ENCODE measurements at regions not wholly inside any gene's neighbourhood (a gene's known extent, or its start where the extent isn't known, plus 50 kb on each side); places are given as distances from the start of the nearest gene placed in this dataset.

DNA sequence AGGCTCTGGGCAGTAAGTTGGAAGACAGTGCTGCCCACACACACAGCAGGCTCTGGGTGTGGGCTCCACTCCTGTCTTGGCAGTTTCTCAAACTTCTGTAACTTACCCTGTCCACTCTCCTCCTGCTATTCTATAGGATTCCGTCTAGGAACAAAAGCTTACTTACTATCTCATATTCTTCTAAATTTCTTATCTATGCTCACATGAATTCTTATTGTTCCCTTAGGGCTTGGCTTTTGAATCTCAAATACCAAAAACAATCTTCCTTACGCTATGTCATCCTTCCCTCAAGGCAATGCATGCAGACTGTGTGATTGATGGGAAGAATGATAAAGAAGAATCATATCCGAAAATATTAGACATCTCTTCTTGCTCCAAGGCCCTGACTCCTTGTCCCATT, 425.9 kb upstream of the ONECUT1 start:
- TF ChIP-seq, protein P1, sequence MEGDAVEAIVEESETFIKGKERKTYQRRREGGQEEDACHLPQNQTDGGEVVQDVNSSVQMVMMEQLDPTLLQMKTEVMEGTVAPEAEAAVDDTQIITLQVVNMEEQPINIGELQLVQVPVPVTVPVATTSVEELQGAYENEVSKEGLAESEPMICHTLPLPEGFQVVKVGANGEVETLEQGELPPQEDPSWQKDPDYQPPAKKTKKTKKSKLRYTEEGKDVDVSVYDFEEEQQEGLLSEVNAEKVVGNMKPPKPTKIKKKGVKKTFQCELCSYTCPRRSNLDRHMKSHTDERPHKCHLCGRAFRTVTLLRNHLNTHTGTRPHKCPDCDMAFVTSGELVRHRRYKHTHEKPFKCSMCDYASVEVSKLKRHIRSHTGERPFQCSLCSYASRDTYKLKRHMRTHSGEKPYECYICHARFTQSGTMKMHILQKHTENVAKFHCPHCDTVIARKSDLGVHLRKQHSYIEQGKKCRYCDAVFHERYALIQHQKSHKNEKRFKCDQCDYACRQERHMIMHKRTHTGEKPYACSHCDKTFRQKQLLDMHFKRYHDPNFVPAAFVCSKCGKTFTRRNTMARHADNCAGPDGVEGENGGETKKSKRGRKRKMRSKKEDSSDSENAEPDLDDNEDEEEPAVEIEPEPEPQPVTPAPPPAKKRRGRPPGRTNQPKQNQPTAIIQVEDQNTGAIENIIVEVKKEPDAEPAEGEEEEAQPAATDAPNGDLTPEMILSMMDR (conservative IDR thresholded peaks at IDR 0.05) = no peak
- no peak overlapping the region for H3K27ac ChIP-seq

DNA sequence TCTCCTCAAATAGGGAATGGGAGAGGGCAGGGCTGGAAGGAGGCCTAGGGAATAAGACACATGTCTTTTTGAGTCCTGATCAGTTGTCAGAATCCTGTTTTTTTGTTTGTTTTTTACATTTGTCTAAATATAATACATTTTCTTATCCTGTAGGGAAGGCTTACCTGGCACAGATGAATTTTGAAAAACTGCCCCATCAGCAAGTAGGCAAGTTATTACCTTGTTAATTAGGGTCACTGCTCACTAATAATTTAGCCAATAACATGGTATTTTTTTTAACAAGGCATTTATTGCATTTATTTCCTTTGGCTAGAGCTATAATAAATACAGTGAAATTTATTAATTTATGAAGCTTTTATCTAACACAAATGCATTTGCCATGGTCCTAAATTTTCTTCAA, 423.2 kb upstream of the ONECUT1 start:
- H3K27ac ChIP-seq = no peak overlapping the region
- TF ChIP-seq, protein P1 (conservative IDR thresholded peaks at IDR 0.05) = no peak

DNA sequence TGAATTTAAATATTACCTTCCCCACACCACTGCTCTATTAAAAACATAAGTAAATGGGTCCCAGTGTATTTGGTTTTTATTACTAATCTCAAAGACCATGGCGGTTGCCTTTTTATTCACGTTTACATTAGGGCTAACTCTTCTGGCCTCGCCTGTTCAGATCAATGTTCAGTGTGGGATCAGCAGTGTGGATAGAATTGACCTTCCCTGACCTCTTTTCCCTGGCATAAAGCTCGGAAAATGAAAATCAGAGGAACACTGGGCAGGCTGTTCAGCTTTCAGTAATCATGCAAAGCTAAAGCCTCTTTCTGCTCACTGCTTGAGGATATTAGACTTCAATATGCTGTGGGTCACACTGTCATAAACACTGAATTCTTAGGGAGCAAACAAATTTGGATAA, 422.6 kb upstream of the ONECUT1 start:
- H3K27ac ChIP-seq = no peak overlapping the region
- TF ChIP-seq, protein P1 (conservative IDR thresholded peaks at IDR 0.05) = no peak

DNA sequence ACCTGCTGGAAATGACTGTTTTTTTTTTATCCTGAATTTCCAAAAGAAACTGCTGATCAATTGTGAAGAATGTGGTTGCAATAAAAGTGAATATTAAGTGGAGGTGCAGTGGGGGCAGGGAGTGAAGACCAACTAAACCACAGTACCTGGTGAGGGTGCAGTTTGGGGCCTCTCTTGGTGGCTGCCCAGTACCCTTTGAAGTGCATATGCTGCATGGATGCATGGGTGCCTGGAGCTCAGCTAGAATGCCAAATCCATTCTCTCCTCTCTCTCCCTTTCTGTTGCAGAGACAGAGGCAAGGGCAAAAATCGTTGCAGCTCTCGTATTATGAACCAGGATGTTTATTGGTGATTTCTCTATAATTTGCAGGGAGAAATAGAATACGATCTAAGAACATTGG, 420.5 kb upstream of the ONECUT1 start:
- no peak overlapping the region for H3K27ac ChIP-seq
- TF ChIP-seq, protein P1 (conservative IDR thresholded peaks at IDR 0.05) = no peak

DNA sequence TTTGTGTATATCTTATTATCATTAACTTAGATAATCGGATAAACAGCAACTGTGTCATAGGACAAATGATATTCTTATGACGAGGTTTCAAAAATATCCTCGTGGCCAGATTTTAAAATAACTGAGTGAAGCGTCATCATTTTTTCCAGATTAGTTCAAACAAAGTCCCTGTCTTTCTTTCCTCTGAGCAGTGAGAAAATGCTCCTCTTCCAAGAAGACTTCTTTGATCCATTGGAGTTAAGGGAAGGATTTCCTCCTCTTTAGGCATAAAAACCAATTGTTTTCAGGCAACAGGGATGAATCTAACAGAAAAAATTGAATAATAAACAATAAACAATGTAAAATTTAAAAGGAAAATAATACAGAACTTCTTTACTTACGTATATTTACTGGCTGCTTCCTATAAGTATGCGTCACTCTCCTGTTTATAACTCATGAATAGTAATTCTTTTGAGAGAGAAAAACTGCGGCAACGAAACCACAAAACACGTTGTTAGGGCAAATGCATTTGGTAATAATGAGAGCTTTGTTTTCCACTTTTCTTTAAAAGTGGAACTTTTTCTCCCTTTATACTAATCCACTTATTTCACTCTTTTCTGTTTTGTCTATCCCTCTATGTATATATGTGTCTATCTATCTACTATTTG, 419.4 kb upstream of the ONECUT1 start:
- TF ChIP-seq, protein P1 (conservative IDR thresholded peaks at IDR 0.05) = no peak
- H3K27ac ChIP-seq = no peak overlapping the region

DNA sequence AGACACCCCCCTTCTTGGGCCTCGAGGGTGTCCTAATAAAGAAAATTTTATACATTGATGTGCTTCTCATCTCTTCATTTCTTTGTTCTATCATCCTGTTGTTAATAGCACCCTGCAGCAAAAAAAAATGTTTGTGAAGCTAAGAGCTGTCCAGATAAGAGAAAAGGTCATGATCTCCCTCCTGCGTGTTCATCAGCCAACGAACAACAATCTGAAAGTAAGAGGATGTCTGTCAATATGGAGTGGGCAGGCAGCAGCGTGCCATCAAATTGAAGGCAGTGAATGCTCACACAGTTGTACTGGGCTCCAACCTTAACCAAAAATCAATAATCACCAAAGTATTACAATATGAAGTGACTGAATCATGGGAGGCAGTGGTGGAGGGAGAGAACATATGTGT, 418.6 kb upstream of the ONECUT1 start:
- no peak overlapping the region for H3K27ac ChIP-seq
- TF ChIP-seq, protein P1 (conservative IDR thresholded peaks at IDR 0.05) = no peak

DNA sequence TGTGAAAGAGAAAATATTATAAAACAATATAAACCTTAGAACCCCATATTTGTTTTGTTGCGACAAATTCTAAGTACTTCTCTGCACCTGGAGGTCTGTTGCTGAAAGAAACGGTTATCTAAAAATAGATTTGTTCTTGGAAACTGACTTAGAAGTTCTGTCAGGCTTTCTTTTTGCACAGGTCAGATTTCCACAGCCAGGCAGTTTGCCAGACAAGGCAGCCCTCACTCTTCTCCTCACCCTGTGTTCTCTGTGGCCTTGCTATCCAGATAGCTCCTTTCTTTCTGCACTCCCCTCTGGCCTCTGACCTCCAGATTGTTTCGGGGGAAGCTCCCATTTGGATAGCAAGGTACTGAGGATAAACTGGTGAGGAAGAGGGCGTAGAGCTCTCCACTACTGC, 413.3 kb upstream of the ONECUT1 start:
- no peak overlapping the region for H3K27ac ChIP-seq
- TF ChIP-seq, protein P1 (conservative IDR thresholded peaks at IDR 0.05) = no peak

All from VCaP (cell line).